Breast epithelium (tissue), 4 donors: ENCODE measurements at regions not wholly inside any gene's neighbourhood (a gene's known extent, or its start where the extent isn't known, plus 50 kb on each side); places are given as distances from the start of the nearest gene placed in this dataset.

ENCODE experiments used
- DNase-seq, 2 donors: peaks; one replicate each; pipeline ENCODE4 v3.0.0-alpha.2; 2019; ENCODE audit warnings: low spot score in 2 of 2
- H3K27ac ChIP-seq, 2 donors: fragments of 200-600 bp; sonication (generic) in 1 of 2; one replicate each; pipeline ENCODE4 v1.5.1; 2016 to 2019; ENCODE audit warnings: mild to moderate bottlenecking in 1 of 2
- H3K27me3 ChIP-seq, 2 donors: fragments of 200-600 bp; sonication (generic) in 1 of 2; one replicate each; pipeline versions ENCODE4 v1.5.1 to v1.6.0; 2017 to 2019; ENCODE audit warnings: control low read depth in 1 of 2, mild to moderate bottlenecking in 1 of 2
- H3K36me3 ChIP-seq: fragments of 200-600 bp; one replicate; pipeline ENCODE4 v1.5.1; 2019
- H3K4me1 ChIP-seq, 2 donors: fragments of 200-600 bp; sonication (generic); one replicate each; pipeline ENCODE4 v1.5.1; 2016 to 2019; ENCODE audit warnings: control low read depth in 1 of 2
- H3K4me3 ChIP-seq, 3 donors: fragments of 200-600 bp; sonication (generic); 1 replicate in 2 of 3; 2 replicates in 1 of 3; pipeline ENCODE4 v1.5.1; 2016 to 2019; ENCODE audit warnings: mild to moderate bottlenecking in 3 of 3, moderate library complexity in 2 of 3
- H3K9me3 ChIP-seq, 2 donors: fragments of 200-600 bp; sonication (generic) in 1 of 2; one replicate each; pipeline ENCODE4 v1.5.1; 2016 to 2019; ENCODE audit warnings: control low read depth in 1 of 2
- POLR2A ChIP-seq: fragments of 450-650 bp; IDR thresholded peaks from one replicate; pipeline ENCODE4 v1.6.1; 2016; ENCODE audit warnings: antibody characterized with exemption, mild to moderate bottlenecking, moderate library complexity
- POLR2AphosphoS5 ChIP-seq, 3 donors: sonication (generic); formaldehyde crosslinking; IDR thresholded peaks; one replicate each; pipeline ENCODE4 v1.6.1; 2017; ENCODE audit warnings: antibody characterized with exemption in 3 of 3
- intact Hi-C: fragments of 100-400 bp; cut with DNase I; formaldehyde crosslinking; loops from one replicate; pipeline ENCODE4 v1.15.1; 2023; ENCODE audit warnings: low total_unique reads
- TF ChIP-seq, protein P1 (sequence below), 3 donors: fragments of 450-650 bp; IDR thresholded peaks; one replicate each; pipeline ENCODE4 v1.5.1; 2016 to 2017; ENCODE audit warnings: antibody characterized with exemption in 3 of 3, mild to moderate bottlenecking in 3 of 3, moderate library complexity in 3 of 3

GRCh38 chr2:123644053-123644452, 381.0 kb upstream of the CNTNAP5 start:
- no peaks in the 10 kb centered on the region for H3K4me1 ChIP-seq
- DNase-seq: no peak
- no peaks in the 10 kb centered on the region for H3K9me3 ChIP-seq
- H3K4me3 ChIP-seq: no peak overlapping the region
- H3K36me3 ChIP-seq: no peaks in the 10 kb centered on the region
- TF ChIP-seq POLR2A (no peak), POLR2AphosphoS5 (IDR thresholded peaks at IDR 0.05) (no peak)
- TF ChIP-seq, protein P1, sequence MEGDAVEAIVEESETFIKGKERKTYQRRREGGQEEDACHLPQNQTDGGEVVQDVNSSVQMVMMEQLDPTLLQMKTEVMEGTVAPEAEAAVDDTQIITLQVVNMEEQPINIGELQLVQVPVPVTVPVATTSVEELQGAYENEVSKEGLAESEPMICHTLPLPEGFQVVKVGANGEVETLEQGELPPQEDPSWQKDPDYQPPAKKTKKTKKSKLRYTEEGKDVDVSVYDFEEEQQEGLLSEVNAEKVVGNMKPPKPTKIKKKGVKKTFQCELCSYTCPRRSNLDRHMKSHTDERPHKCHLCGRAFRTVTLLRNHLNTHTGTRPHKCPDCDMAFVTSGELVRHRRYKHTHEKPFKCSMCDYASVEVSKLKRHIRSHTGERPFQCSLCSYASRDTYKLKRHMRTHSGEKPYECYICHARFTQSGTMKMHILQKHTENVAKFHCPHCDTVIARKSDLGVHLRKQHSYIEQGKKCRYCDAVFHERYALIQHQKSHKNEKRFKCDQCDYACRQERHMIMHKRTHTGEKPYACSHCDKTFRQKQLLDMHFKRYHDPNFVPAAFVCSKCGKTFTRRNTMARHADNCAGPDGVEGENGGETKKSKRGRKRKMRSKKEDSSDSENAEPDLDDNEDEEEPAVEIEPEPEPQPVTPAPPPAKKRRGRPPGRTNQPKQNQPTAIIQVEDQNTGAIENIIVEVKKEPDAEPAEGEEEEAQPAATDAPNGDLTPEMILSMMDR (IDR thresholded peaks at IDR 0.05): no peak
- H3K27ac ChIP-seq: no peak overlapping the region
- intact Hi-C loops: no loop called here
- H3K27me3 ChIP-seq: no peaks in the 10 kb centered on the region

DNA sequence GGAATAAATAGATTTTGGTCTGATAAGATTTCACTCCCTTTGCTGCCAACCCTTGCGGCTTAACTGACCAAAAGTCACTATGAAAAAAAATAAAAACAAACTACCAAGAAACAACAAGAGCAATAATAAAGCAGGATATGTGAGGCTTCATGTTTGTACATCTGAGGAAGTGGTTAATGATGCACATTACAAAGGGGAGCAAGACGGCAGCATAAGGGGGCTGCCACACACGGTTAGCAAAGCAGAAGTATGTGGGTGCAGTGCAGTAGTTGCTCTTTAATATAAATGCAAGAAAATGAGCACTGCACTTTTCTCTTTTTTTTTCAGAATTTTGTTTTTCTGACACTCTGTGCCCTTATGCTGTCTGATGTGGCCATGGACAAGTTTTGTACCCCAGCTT, 377.1 kb upstream of the CNTNAP5 start:
- DNase-seq: no peak
- intact Hi-C loops: no loop called here
- H3K27me3 ChIP-seq: no peaks in the 10 kb centered on the region
- TF ChIP-seq, protein P1 (IDR thresholded peaks at IDR 0.05): no peak
- TF ChIP-seq POLR2AphosphoS5 (IDR thresholded peaks at IDR 0.05): no peak
- TF ChIP-seq POLR2A: no peak
- H3K9me3 ChIP-seq: no peaks in the 10 kb centered on the region
- no peaks in the 10 kb centered on the region for H3K36me3 ChIP-seq
- no peak overlapping the region for H3K4me3 ChIP-seq
- H3K27ac ChIP-seq: no peak overlapping the region
- no peaks in the 10 kb centered on the region for H3K4me1 ChIP-seq

DNA sequence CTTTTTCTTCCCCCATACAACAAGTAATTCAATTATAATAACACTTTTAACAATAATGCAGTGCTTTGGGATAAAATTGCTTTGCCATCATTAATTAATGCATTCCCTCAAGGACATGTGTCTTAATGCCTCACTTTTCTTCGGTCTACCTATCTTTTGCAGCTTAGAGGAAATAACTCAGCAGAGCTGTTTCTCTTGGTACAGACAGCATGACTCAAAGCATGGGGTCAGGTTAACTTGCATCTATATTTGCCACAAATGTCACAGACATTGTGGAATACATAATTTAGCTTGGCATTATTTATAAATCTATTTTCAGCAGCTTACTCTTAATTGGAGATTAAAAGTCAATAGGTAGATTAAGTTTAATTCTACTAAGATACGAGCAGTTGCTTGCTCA, 376.1 kb upstream of the CNTNAP5 start:
- no peaks in the 10 kb centered on the region for H3K9me3 ChIP-seq
- H3K4me3 ChIP-seq: no peak overlapping the region
- DNase-seq: no peak
- H3K36me3 ChIP-seq: no peaks in the 10 kb centered on the region
- H3K27me3 ChIP-seq: no peaks in the 10 kb centered on the region
- no peak overlapping the region for H3K27ac ChIP-seq
- TF ChIP-seq POLR2A (no peak), POLR2AphosphoS5 (IDR thresholded peaks at IDR 0.05) (no peak)
- TF ChIP-seq, protein P1 (IDR thresholded peaks at IDR 0.05): no peak
- intact Hi-C loops: no loop called here
- no peaks in the 10 kb centered on the region for H3K4me1 ChIP-seq

DNA sequence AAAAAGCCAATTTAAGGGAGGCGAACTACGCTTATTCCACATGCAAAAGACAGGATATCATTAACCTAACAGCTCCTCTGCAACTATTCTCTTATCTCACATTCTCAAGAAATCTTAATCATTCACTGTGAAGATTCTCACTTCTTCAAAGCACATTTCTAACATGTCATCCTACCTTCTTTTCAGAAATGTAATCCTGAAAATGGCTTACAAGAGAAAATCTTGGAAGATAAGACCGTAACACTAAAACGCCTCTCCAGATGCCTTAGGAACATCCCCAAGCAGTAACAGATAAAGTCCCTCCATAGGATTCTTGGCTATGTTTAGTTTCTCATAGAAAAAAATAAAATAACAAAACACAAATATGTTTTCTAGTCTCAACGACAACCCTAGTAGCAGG, 373.9 kb upstream of the CNTNAP5 start:
- intact Hi-C loops: no loop called here
- DNase-seq: no peak
- no peak overlapping the region for H3K4me3 ChIP-seq
- TF ChIP-seq POLR2AphosphoS5 (IDR thresholded peaks at IDR 0.05) (no peak), POLR2A (no peak)
- TF ChIP-seq, protein P1 (IDR thresholded peaks at IDR 0.05): no peak
- no peak overlapping the region for H3K27ac ChIP-seq
- no peaks in the 10 kb centered on the region for H3K27me3 ChIP-seq
- no peaks in the 10 kb centered on the region for H3K36me3 ChIP-seq
- no peaks in the 10 kb centered on the region for H3K9me3 ChIP-seq
- H3K4me1 ChIP-seq: no peaks in the 10 kb centered on the region

- intact Hi-C loops: no loop called here
- no peaks in the 10 kb centered on the region for H3K36me3 ChIP-seq
- no peaks in the 10 kb centered on the region for H3K27me3 ChIP-seq
- H3K4me3 ChIP-seq: no peak overlapping the region
- no peaks in the 10 kb centered on the region for H3K9me3 ChIP-seq
- no peak for TF ChIP-seq POLR2A
- TF ChIP-seq, protein P1 (IDR thresholded peaks at IDR 0.05): no peak
- no peak for TF ChIP-seq POLR2AphosphoS5 (IDR thresholded peaks at IDR 0.05)
- H3K4me1 ChIP-seq: no peaks in the 10 kb centered on the region
- no peak for DNase-seq
- H3K27ac ChIP-seq: no peak overlapping the region
These were observed 372.8 kb upstream of the CNTNAP5 start for GRCh38 chr2:123652320-123652719.
